Trophoblast cell (in vitro differentiated cells and primary cell): ENCODE measurements at regions not wholly inside any gene's neighbourhood (a gene's known extent, or its start where the extent isn't known, plus 50 kb on each side); places are given as distances from the start of the nearest gene placed in this dataset.

Experiments
- DNase-seq, 2 donors: peaks; one replicate each; pipeline ENCODE4 v3.0.0-alpha.2; 2016
- H2AFZ ChIP-seq: 2 replicates; pipeline ENCODE4 v1.6.1; 2013; ENCODE audit warnings: low read length, moderate library complexity, mild to moderate bottlenecking; ENCODE audit not compliant: insufficient read depth, poor library complexity
- H2AK5ac ChIP-seq: 2 replicates; pipeline ENCODE4 v1.6.1; 2013; ENCODE audit warnings: mild to moderate bottlenecking, low read length
- H2BK120ac ChIP-seq: 2 replicates; pipeline ENCODE4 v1.6.1; 2013; ENCODE audit warnings: low read length, mild to moderate bottlenecking, moderate library complexity; ENCODE audit not compliant: insufficient read depth, poor library complexity
- H2BK12ac ChIP-seq: 2 replicates; pipeline ENCODE4 v1.6.1; 2013; ENCODE audit warnings: mild to moderate bottlenecking, low read length, moderate library complexity
- H2BK5ac ChIP-seq: 2 replicates; pipeline ENCODE4 v1.6.1; 2013; ENCODE audit warnings: low read length, low read depth, moderate library complexity, mild to moderate bottlenecking; ENCODE audit not compliant: poor library complexity
- H3K14ac ChIP-seq: 2 replicates; pipeline ENCODE4 v1.6.1; 2013; ENCODE audit warnings: mild to moderate bottlenecking, low read length
- H3K18ac ChIP-seq: 2 replicates; pipeline ENCODE4 v1.6.1; 2013; ENCODE audit warnings: mild to moderate bottlenecking, low read length
- H3K23ac ChIP-seq: 2 replicates; pipeline ENCODE4 v1.6.1; 2013; ENCODE audit warnings: low read length
- H3K27ac ChIP-seq: 2 replicates; pipeline ENCODE4 v1.5.1; 2013; ENCODE audit warnings: low read depth, mild to moderate bottlenecking, inconsistent platforms, low read length, moderate library complexity
- H3K27me3 ChIP-seq: 2 replicates; pipeline ENCODE4 v1.6.1; 2013; ENCODE audit warnings: inconsistent platforms, mild to moderate bottlenecking, low read length, moderate library complexity; ENCODE audit not compliant: insufficient read depth
- H3K36me3 ChIP-seq, 2 experiments: 1 replicate in 1 of 2; 2 replicates in 1 of 2; pipeline ENCODE4 v1.6.1; 2013; ENCODE audit warnings: low read length in 2 of 2, mild to moderate bottlenecking in 2 of 2, moderate library complexity in 1 of 2; ENCODE audit not compliant: insufficient read depth in 2 of 2, control insufficient read depth in 1 of 2
- H3K4ac ChIP-seq: 2 replicates; pipeline ENCODE4 v1.6.1; 2013; ENCODE audit warnings: low read depth, mild to moderate bottlenecking, low read length, moderate library complexity
- H3K4me1 ChIP-seq, 2 experiments: 1 replicate in 1 of 2; 2 replicates in 1 of 2; pipeline ENCODE4 v1.6.1; 2013; ENCODE audit warnings: low read length in 2 of 2, mild to moderate bottlenecking in 2 of 2, moderate library complexity in 1 of 2; ENCODE audit not compliant: insufficient read depth in 2 of 2, control insufficient read depth in 1 of 2
- H3K4me2 ChIP-seq: 2 replicates; pipeline ENCODE4 v1.6.1; 2013; ENCODE audit warnings: inconsistent platforms, mild to moderate bottlenecking, low read length, moderate library complexity
- H3K4me3 ChIP-seq: 2 replicates; pipeline ENCODE4 v1.5.1; 2013; ENCODE audit warnings: mild to moderate bottlenecking, low read depth, low read length, inconsistent platforms
- H3K79me1 ChIP-seq: one replicate; pipeline ENCODE4 v1.6.1; 2013; ENCODE audit warnings: low read length
- H3K79me2 ChIP-seq: 2 replicates; pipeline ENCODE4 v1.6.1; 2013; ENCODE audit warnings: low read length, mild to moderate bottlenecking; ENCODE audit not compliant: control insufficient read depth, insufficient read depth, poor library complexity
- H3K9ac ChIP-seq: 2 replicates; pipeline ENCODE4 v1.6.1; 2013; ENCODE audit warnings: mild to moderate bottlenecking, low read length
- H3K9me3 ChIP-seq: 2 replicates; pipeline ENCODE4 v1.6.1; 2013; ENCODE audit warnings: low read depth, mild to moderate bottlenecking, control low read depth, inconsistent platforms, low read length; ENCODE audit not compliant: insufficient read depth
- H4K12ac ChIP-seq: 2 replicates; pipeline ENCODE4 v1.6.1; 2013; ENCODE audit warnings: low read depth, mild to moderate bottlenecking, low read length, moderate library complexity
- H4K8ac ChIP-seq: 2 replicates; pipeline ENCODE4 v1.6.1; 2013; ENCODE audit warnings: low read depth, mild to moderate bottlenecking, low read length, moderate library complexity
- H4K91ac ChIP-seq: one replicate; pipeline ENCODE4 v1.6.1; 2013; ENCODE audit warnings: low read depth, mild to moderate bottlenecking, low read length, moderate library complexity
- WGBS: extraction: QIAGEN DNeasy Blood & Tissue Kit; methylation state at CpG from one replicate; pipeline ENCODE4 v1.1.7; 2013; ENCODE audit warnings: missing lambda C conversion rate; ENCODE audit not compliant: insufficient read length, insufficient coverage; ENCODE audit errors: extremely low coverage; 5-methylcytosine and 5-hydroxymethylcytosine counted together

- Histone ChIP-seq H2AFZ (no peak overlapping the region), H2AK5ac (no peak overlapping the region), H3K4me1 (no peaks in the 10 kb centered on the region), H3K4ac (no peak overlapping the region), H3K36me3 (no peaks in the 10 kb centered on the region), H4K8ac (no peak overlapping the region), H3K79me1 (no peaks in the 10 kb centered on the region), H3K23ac (no peak overlapping the region), H3K9ac (no peak overlapping the region), H2BK12ac (no peak overlapping the region), H2BK120ac (no peak overlapping the region), H2BK5ac (no peak overlapping the region), H3K18ac (no peak overlapping the region), H3K4me3 (no peak overlapping the region), H3K4me2 (no peak overlapping the region), H3K79me2 (no peaks in the 10 kb centered on the region), H4K12ac (no peak overlapping the region), H4K91ac (no peak overlapping the region), H3K14ac (no peak overlapping the region), H3K27me3 (no peaks in the 10 kb centered on the region), H3K9me3 (peaks cover 2% of the 10 kb centered on the region), H3K27ac (no peak overlapping the region)
- no CpG with 5 or more reads among the region's 1 CpG for WGBS
- DNase-seq: no peak
Measured at GRCh38 chr5:156121882-156122281, 205.1 kb upstream of the SGCD start.

GRCh38 chr5:156124708-156125107 lies 202.3 kb upstream of the SGCD start:
- H3K18ac ChIP-seq: no peak overlapping the region
- no peak overlapping the region for H4K91ac ChIP-seq
- H4K8ac ChIP-seq: no peak overlapping the region
- H4K12ac ChIP-seq: no peak overlapping the region
- H3K4me3 ChIP-seq: no peak overlapping the region
- H3K79me2 ChIP-seq: no peaks in the 10 kb centered on the region
- H3K79me1 ChIP-seq: no peaks in the 10 kb centered on the region
- no peak overlapping the region for H2BK12ac ChIP-seq
- H3K27me3 ChIP-seq: no peaks in the 10 kb centered on the region
- no peaks in the 10 kb centered on the region for H3K36me3 ChIP-seq
- H3K4me2 ChIP-seq: no peak overlapping the region
- no peak overlapping the region for H3K9ac ChIP-seq
- no peak overlapping the region for H2AFZ ChIP-seq
- no peak overlapping the region for H2BK120ac ChIP-seq
- no CpG with 5 or more reads among the region's 1 CpG for WGBS
- no peak overlapping the region for H2BK5ac ChIP-seq
- no peaks in the 10 kb centered on the region for H3K4me1 ChIP-seq
- H3K9me3 ChIP-seq: no peaks in the 10 kb centered on the region
- H3K23ac ChIP-seq: no peak overlapping the region
- no peak for DNase-seq
- H2AK5ac ChIP-seq: no peak overlapping the region
- no peak overlapping the region for H3K27ac ChIP-seq
- no peak overlapping the region for H3K14ac ChIP-seq
- no peak overlapping the region for H3K4ac ChIP-seq

- no peak overlapping the region for H3K27ac ChIP-seq
- no peak overlapping the region for H3K4me2 ChIP-seq
- H3K23ac ChIP-seq: no peak overlapping the region
- no CpG with 5 or more reads among the region's 3 CpGs for WGBS
- H3K9me3 ChIP-seq: no peaks in the 10 kb centered on the region
- DNase-seq: no peak
- no peak overlapping the region for H4K91ac ChIP-seq
- no peaks in the 10 kb centered on the region for H3K79me1 ChIP-seq
- no peaks in the 10 kb centered on the region for H3K36me3 ChIP-seq
- no peak overlapping the region for H2BK5ac ChIP-seq
- no peak overlapping the region for H3K18ac ChIP-seq
- H2BK120ac ChIP-seq: no peak overlapping the region
- H4K8ac ChIP-seq: no peak overlapping the region
- H3K4me3 ChIP-seq: no peak overlapping the region
- no peak overlapping the region for H2BK12ac ChIP-seq
- H3K27me3 ChIP-seq: no peaks in the 10 kb centered on the region
- no peak overlapping the region for H3K9ac ChIP-seq
- no peak overlapping the region for H4K12ac ChIP-seq
- H2AFZ ChIP-seq: no peak overlapping the region
- H2AK5ac ChIP-seq: no peak overlapping the region
- H3K79me2 ChIP-seq: no peaks in the 10 kb centered on the region
- no peak overlapping the region for H3K14ac ChIP-seq
- no peaks in the 10 kb centered on the region for H3K4me1 ChIP-seq
- H3K4ac ChIP-seq: no peak overlapping the region
Measured at GRCh38 chr5:156125118-156125517, 201.8 kb upstream of the SGCD start.

GRCh38 chr5:156126716-156127115 lies 200.2 kb upstream of the SGCD start:
- Histone ChIP-seq H3K14ac (no peak overlapping the region), H3K79me2 (no peaks in the 10 kb centered on the region), H3K9ac (no peak overlapping the region), H3K9me3 (no peaks in the 10 kb centered on the region), H3K23ac (no peak overlapping the region), H4K8ac (no peak overlapping the region), H3K27ac (no peak overlapping the region), H3K4ac (no peak overlapping the region), H4K91ac (no peak overlapping the region), H3K27me3 (no peaks in the 10 kb centered on the region), H3K79me1 (no peaks in the 10 kb centered on the region), H3K18ac (no peak overlapping the region), H3K4me1 (no peaks in the 10 kb centered on the region), H2AK5ac (no peak overlapping the region), H2AFZ (no peak overlapping the region), H2BK120ac (no peak overlapping the region), H2BK12ac (no peak overlapping the region), H2BK5ac (no peak overlapping the region), H3K36me3 (no peaks in the 10 kb centered on the region), H3K4me2 (no peak overlapping the region), H3K4me3 (no peak overlapping the region), H4K12ac (no peak overlapping the region)
- WGBS: no CpG with 5 or more reads among the region's 1 CpG
- DNase-seq: no peak
